ENCODE measurements at regions not wholly inside any gene's neighbourhood (a gene's known extent, or its start where the extent isn't known, plus 50 kb on each side); places are given as distances from the start of the nearest gene placed in this dataset.

- peak overlapping the region; percentile 39 for H3K4me2 ChIP-seq (ENCODE audit: low read depth, low read length)
- no peak overlapping the region for H3K4me3 ChIP-seq (replicated peaks in 1 of 3; ENCODE audit: insufficient read depth in 1 of 3, low read depth in 2 of 3, low read length in 3 of 3)
- 0 out of 2 replicates have a peak, but pooled peaks have one; percentile 22 for TF ChIP-seq KAT8 (CRISPR knock-in tag; IDR thresholded peaks at IDR 0.05)
- TF ChIP-seq PATZ1 (CRISPR knock-in tag; IDR thresholded peaks at IDR 0.05) = 0 out of 2 replicates have a peak, but pooled peaks have one; percentile 19
- no peak for TF ChIP-seq SOX6 (IDR thresholded peaks at IDR 0.05)
- TF ChIP-seq SOX6 (CRISPR knock-in tag; IDR thresholded peaks at IDR 0.05) = peak; percentile 38; the same call in 1 of the 2 replicates
- no peak for TF ChIP-seq ZBTB21 (CRISPR knock-in tag; IDR thresholded peaks at IDR 0.05)
- TF ChIP-seq GATAD2A (CRISPR knock-in tag; IDR thresholded peaks at IDR 0.05) = 0 out of 2 replicates have a peak, but pooled peaks have one; percentile 19
- no peak for TF ChIP-seq ZNF205 (CRISPR knock-in tag; IDR thresholded peaks at IDR 0.05)
- peak; percentile 50 for TF ChIP-seq ARID5B (CRISPR knock-in tag; IDR thresholded peaks at IDR 0.05)
- no peak for TF ChIP-seq JARID2 (CRISPR knock-in tag; IDR thresholded peaks at IDR 0.05; ENCODE audit: insufficient replicate concordance)
- TF ChIP-seq CEBPG (CRISPR knock-in tag; IDR thresholded peaks at IDR 0.05) = no peak
- no peak for TF ChIP-seq SOX13 (IDR thresholded peaks at IDR 0.05)
- TF ChIP-seq SOX13 (CRISPR knock-in tag; conservative IDR thresholded peaks at IDR 0.05 in 1 of 2, IDR thresholded peaks at IDR 0.05 in 1 of 2) = peak in 1 of 2 experiments; percentile 30; a peak in 1 of 4 replicates
- intact Hi-C loops (cut with micrococcal nuclease; ENCODE audit: unreplicated experiment) (loop anchor here (10.0 kb wide), 2 partner anchors 466 to 896 kb away; no protein-coding TSS in a partner anchor), in situ Hi-C loops (cut with HindIII; ENCODE audit: extremely low pct_ligation_motif_present, low pct_unique_long_range_greater_than_20kb) (loop anchor here (10.0 kb wide), 1 partner anchor 466 kb away; no protein-coding TSS in a partner anchor)
- no peaks in the 10 kb centered on the region for H3K36me3 ChIP-seq (replicated peaks in 1 of 2; ENCODE audit: control insufficient read depth in 1 of 2, insufficient read depth in 2 of 2, low read length in 2 of 2)
- H3K9me3 ChIP-seq (ENCODE audit: low read length) = no peaks in the 10 kb centered on the region
- FAIRE-seq (no peak), DNase-seq (ENCODE audit: low spot score) (no peak), ATAC-seq (peak; percentile 51)
- peaks cover 36% of the 10 kb centered on the region for H3K4me1 ChIP-seq (ENCODE audit: insufficient read depth, low read length)
- H2AFZ ChIP-seq (ENCODE audit: low read length) = no peak overlapping the region
- CTCF ChIA-PET (ENCODE audit: low intra/inter-chr PET ratio, low total read pairs) = no interaction called here
- no TSS peak for BruUV-seq (replicated peaks)
- POLR2A ChIA-PET = no interaction called here
- no peak overlapping the region for H3K9ac ChIP-seq (ENCODE audit: insufficient read depth, low read depth, low read length)
- 5% methylated on average over 4 of the region's 4 CpGs for WGBS (ENCODE audit: low lambda C conversion rate)
- 0 out of 2 replicates have a peak, but pooled peaks cover 2% of the 10 kb centered on the region for H4K20me1 ChIP-seq (ENCODE audit: insufficient read depth, low read length)
- H3K79me2 ChIP-seq (ENCODE audit: insufficient read depth, low read length) = no peaks in the 10 kb centered on the region
- no peaks in the 10 kb centered on the region for H3K27me3 ChIP-seq (ENCODE audit: control insufficient read depth in 1 of 2, insufficient read depth in 2 of 2, low read length in 2 of 2)
- no peak overlapping the region for H3K27ac ChIP-seq (ENCODE audit: extremely low read length, insufficient read depth, low read length)
These were observed 387.4 kb upstream of the PDE4D start for GRCh38 chr5:60280943-60281342.
